Choroid plexus epithelial cell (primary cell): ENCODE measurements at regions not wholly inside any gene's neighbourhood (a gene's known extent, or its start where the extent isn't known, plus 50 kb on each side); places are given as distances from the start of the nearest gene placed in this dataset.

Experiments
- DNase-seq: peaks from one replicate; pipeline ENCODE4 v3.0.0-alpha.2; 2010; ENCODE audit warnings: low read depth
- H3K4me3 ChIP-seq: 2 replicates; pipeline ENCODE4 v1.5.1; 2011; ENCODE audit warnings: low read depth, mild to moderate bottlenecking, control low read depth, low read length, moderate library complexity
- CTCF ChIP-seq: conservative IDR thresholded peaks from 2 replicates; pipeline ENCODE4 v1.5.1; 2011; ENCODE audit warnings: low read depth, mild to moderate bottlenecking, control low read depth, inconsistent platforms, low read length, moderate library complexity

- no peak overlapping the region for H3K4me3 ChIP-seq
- DNase-seq = no peak
- TF ChIP-seq CTCF = no peak
Measured at GRCh38 chr2:15772086-15772595, 168.2 kb upstream of the MYCN start.

GRCh38 chr2:15772681-15773080 is 167.7 kb upstream of the MYCN start:
- TF ChIP-seq CTCF = no peak
- DNase-seq = no peak
- H3K4me3 ChIP-seq = no peak overlapping the region

GRCh38 chr2:15773204-15773603 is 167.1 kb upstream of the MYCN start:
- no peak for TF ChIP-seq CTCF
- no peak for DNase-seq

DNA sequence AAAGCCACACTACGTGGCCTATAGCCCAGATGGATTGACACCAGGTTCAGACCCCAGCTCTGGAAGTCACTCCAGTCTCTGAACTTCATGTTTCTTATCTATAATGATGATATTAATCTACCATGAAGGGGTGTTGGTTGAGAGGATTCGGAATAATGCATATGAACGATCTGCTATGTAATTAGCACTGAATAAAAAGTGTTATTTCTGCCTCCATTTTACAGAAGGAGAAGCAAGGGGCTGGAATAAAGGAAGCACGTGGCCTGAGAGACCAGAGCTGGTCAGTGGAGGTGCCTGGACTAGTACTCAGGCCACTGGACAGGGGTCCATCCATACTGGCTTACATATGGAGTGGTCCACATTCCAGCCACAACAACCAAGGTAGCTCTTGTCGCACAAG is 166.5 kb upstream of the MYCN start:
- no peak for TF ChIP-seq CTCF
- DNase-seq = no peak
- H3K4me3 ChIP-seq = no peak overlapping the region

More at GRCh38 chr2:15773204-15773603, 167.1 kb upstream of the MYCN start:
- no peak overlapping the region for H3K4me3 ChIP-seq

GRCh38 chr2:15775753-15776628 is 164.4 kb upstream of the MYCN start:
- DNase-seq = no peak
- no peak overlapping the region for H3K4me3 ChIP-seq
- no peak for TF ChIP-seq CTCF

DNA sequence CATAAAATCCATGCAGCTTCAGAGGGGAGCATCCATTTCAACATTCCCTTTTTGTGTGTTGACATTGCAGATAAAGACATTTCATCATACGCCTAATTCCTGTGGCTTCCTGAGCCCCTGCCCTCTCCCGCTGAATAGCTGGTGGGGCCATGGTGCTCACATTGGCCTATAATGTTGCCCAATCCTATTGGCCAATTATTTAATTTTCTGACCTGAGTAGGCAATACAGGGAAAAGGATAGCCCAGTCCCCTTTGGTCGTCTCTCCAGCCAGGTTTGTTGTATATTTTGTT is 163.8 kb upstream of the MYCN start:
- TF ChIP-seq CTCF = no peak
- no peak overlapping the region for H3K4me3 ChIP-seq
- peak; percentile 55 for DNase-seq
